ENCODE measurements at regions not wholly inside any gene's neighbourhood (a gene's known extent, or its start where the extent isn't known, plus 50 kb on each side); places are given as distances from the start of the nearest gene placed in this dataset.

GRCh38 chr14:25134184-25134583 is 84.2 kb upstream of the STXBP6 start:
- no peak for DNase-seq

GRCh38 chr14:25132732-25133422 is 82.9 kb upstream of the STXBP6 start:
- DNase-seq, result peak; percentile 69

- DNase-seq, result no peak
Observed at GRCh38 chr14:25132094-25132493, 82.1 kb upstream of the STXBP6 start.

GRCh38 chr14:25122843-25123242 is 72.9 kb upstream of the STXBP6 start:
- no peak for DNase-seq

GRCh38 chr14:25122211-25122610 is 72.3 kb upstream of the STXBP6 start:
- DNase-seq, result no peak

GRCh38 chr14:25121337-25122129 is 71.6 kb upstream of the STXBP6 start:
- DNase-seq, result peak; percentile 93

- no peak for DNase-seq
Observed at GRCh38 chr14:25120261-25120660, 70.3 kb upstream of the STXBP6 start.

- DNase-seq, result no peak
Observed at GRCh38 chr14:25118671-25119070, 68.7 kb upstream of the STXBP6 start.

GRCh38 chr14:25117342-25117741 is 67.4 kb upstream of the STXBP6 start:
- DNase-seq, result no peak

- DNase-seq, result peak; percentile 32
Observed at GRCh38 chr14:25116607-25117006, 66.7 kb upstream of the STXBP6 start.

- no peak for DNase-seq
Observed at GRCh38 chr14:25113394-25113793, 63.4 kb upstream of the STXBP6 start.

- peak; percentile 98 for DNase-seq
Observed at GRCh38 chr14:25111061-25111601, 61.2 kb upstream of the STXBP6 start.

- peak; percentile 57 for DNase-seq
Observed at GRCh38 chr14:25110106-25110505, 60.2 kb upstream of the STXBP6 start.

GRCh38 chr14:25108959-25109358 is 59.0 kb upstream of the STXBP6 start:
- DNase-seq, result peak; percentile 54

- DNase-seq, result no peak
Observed at GRCh38 chr14:25108291-25108690, 58.3 kb upstream of the STXBP6 start.

GRCh38 chr14:25103820-25104219 is 53.9 kb upstream of the STXBP6 start:
- no peak for DNase-seq

GRCh38 chr14:25103271-25103670 is 53.3 kb upstream of the STXBP6 start:
- no peak for DNase-seq

- no peak for DNase-seq
Observed at GRCh38 chr14:25102788-25103187, 52.8 kb upstream of the STXBP6 start.

GRCh38 chr14:25101276-25101675 is 51.3 kb upstream of the STXBP6 start:
- no peak for DNase-seq
